Glutamatergic neuron (in vitro differentiated cells): ENCODE measurements at regions not wholly inside any gene's neighbourhood (a gene's known extent, or its start where the extent isn't known, plus 50 kb on each side); places are given as distances from the start of the nearest gene placed in this dataset.

Experiments used
- DNase-seq: peaks from one replicate; pipeline ENCODE4 v3.0.0; 2022
- H3K27ac Mint-ChIP-seq: one replicate; pipeline ENCODE4 v1.8.0; 2020; ENCODE audit warnings: mild to moderate bottlenecking, mixed read lengths, inconsistent platforms; ENCODE audit not compliant: unreplicated experiment
- H3K27me3 Mint-ChIP-seq: one replicate; pipeline ENCODE4 v1.8.0; 2020; ENCODE audit warnings: mild to moderate bottlenecking, moderate library complexity, mixed read lengths, inconsistent platforms; ENCODE audit not compliant: unreplicated experiment
- H3K36me3 Mint-ChIP-seq: one replicate; pipeline ENCODE4 v1.8.0; 2020; ENCODE audit warnings: mild to moderate bottlenecking, mixed read lengths, inconsistent platforms; ENCODE audit not compliant: unreplicated experiment
- H3K4me1 Mint-ChIP-seq: one replicate; pipeline ENCODE4 v1.8.0; 2020; ENCODE audit warnings: mild to moderate bottlenecking, low read depth, mixed read lengths, inconsistent platforms; ENCODE audit not compliant: unreplicated experiment
- H3K4me3 Mint-ChIP-seq: one replicate; pipeline ENCODE4 v1.8.0; 2020; ENCODE audit warnings: mild to moderate bottlenecking, mixed read lengths, inconsistent platforms; ENCODE audit not compliant: unreplicated experiment
- H3K9me3 Mint-ChIP-seq: one replicate; pipeline ENCODE4 v1.8.0; 2020; ENCODE audit warnings: mild to moderate bottlenecking, moderate library complexity, mixed read lengths, inconsistent platforms; ENCODE audit not compliant: unreplicated experiment
- CTCF ChIP-seq: fragments of 200-600 bp; sonication (generic); IDR thresholded peaks from one replicate; pipeline ENCODE4 v1.5.0; 2021; ENCODE audit not compliant: partially characterized antibody, unreplicated experiment

GRCh38 chr3:164419220-164419619, 659.1 kb downstream of the SI start:
- Mint-ChIP-seq H3K27ac (no peak overlapping the region), H3K27me3 (no peaks in the 10 kb centered on the region), H3K36me3 (no peaks in the 10 kb centered on the region), H3K4me1 (peaks cover 4% of the 10 kb centered on the region), H3K4me3 (no peak overlapping the region), H3K9me3 (no peaks in the 10 kb centered on the region)
- no peak for DNase-seq
- TF ChIP-seq CTCF = no peak

- Mint-ChIP-seq H3K27me3 (no peaks in the 10 kb centered on the region), H3K27ac (no peak overlapping the region), H3K36me3 (no peaks in the 10 kb centered on the region), H3K9me3 (no peaks in the 10 kb centered on the region), H3K4me1 (peaks cover 4% of the 10 kb centered on the region), H3K4me3 (no peak overlapping the region)
- no peak for DNase-seq
- TF ChIP-seq CTCF = no peak
Measured at GRCh38 chr3:164418414-164418813, 659.9 kb downstream of the SI start.

- no peak overlapping the region for H3K27ac Mint-ChIP-seq
- H3K27me3 Mint-ChIP-seq = no peaks in the 10 kb centered on the region
- DNase-seq = no peak
- H3K36me3 Mint-ChIP-seq = no peaks in the 10 kb centered on the region
- H3K4me3 Mint-ChIP-seq = no peak overlapping the region
- peaks cover 4% of the 10 kb centered on the region for H3K4me1 Mint-ChIP-seq
- H3K9me3 Mint-ChIP-seq = no peaks in the 10 kb centered on the region
- TF ChIP-seq CTCF = no peak
Measured at GRCh38 chr3:164417955-164418354, 660.3 kb downstream of the SI start.

- Mint-ChIP-seq H3K36me3 (no peaks in the 10 kb centered on the region), H3K4me3 (no peak overlapping the region), H3K27me3 (no peaks in the 10 kb centered on the region), H3K9me3 (no peaks in the 10 kb centered on the region), H3K27ac (no peak overlapping the region), H3K4me1 (peaks cover 4% of the 10 kb centered on the region)
- TF ChIP-seq CTCF = no peak
- no peak for DNase-seq
Measured at GRCh38 chr3:164416491-164417222, 661.6 kb downstream of the SI start.

GRCh38 chr3:164408326-164408725, 670.0 kb downstream of the SI start:
- no peak for DNase-seq
- H3K27me3 Mint-ChIP-seq = no peaks in the 10 kb centered on the region
- no peaks in the 10 kb centered on the region for H3K4me1 Mint-ChIP-seq
- no peak for TF ChIP-seq CTCF
- H3K4me3 Mint-ChIP-seq = no peak overlapping the region
- H3K36me3 Mint-ChIP-seq = no peaks in the 10 kb centered on the region
- no peak overlapping the region for H3K27ac Mint-ChIP-seq
- no peaks in the 10 kb centered on the region for H3K9me3 Mint-ChIP-seq
